GM23338 (cell line): ENCODE measurements at regions not wholly inside any gene's neighbourhood (a gene's known extent, or its start where the extent isn't known, plus 50 kb on each side); places are given as distances from the start of the nearest gene placed in this dataset.
A peak's percentile ranks its signal among the peaks of the same experiment; 100 is the strongest.

Source experiments
- ATAC-seq: fragments of 200-7000 bp; cut with Tn5 transposase; 3 replicates; pipeline ENCODE4 v1.9.1; 2020
- DNase-seq: peaks from one replicate; pipeline ENCODE4 v3.0.0-alpha.2; 2015; ENCODE audit warnings: low spot score
- H2AFZ ChIP-seq: fragments of 200-600 bp; sonication (generic); 2 replicates; pipeline ENCODE4 v1.8.0; 2016; ENCODE audit warnings: antibody characterized with exemption, mild to moderate bottlenecking, moderate library complexity
- H3F3A ChIP-seq: fragments of 200-600 bp; sonication (generic); replicated peaks from 2 replicates; pipeline ENCODE4 v1.8.0; 2017; ENCODE audit warnings: antibody characterized with exemption, mixed run types, low read depth
- H3K27ac ChIP-seq: fragments of 200-600 bp; sonication (generic); 2 replicates; pipeline ENCODE4 v1.6.1; 2016; ENCODE audit warnings: low read depth
- H3K27me3 ChIP-seq: fragments of 200-600 bp; sonication (generic); 2 replicates; pipeline ENCODE4 v1.8.0; 2016; ENCODE audit warnings: mild to moderate bottlenecking, mixed run types, moderate library complexity; ENCODE audit not compliant: insufficient read depth
- H3K36me3 ChIP-seq: fragments of 200-600 bp; sonication (generic); 2 replicates; pipeline ENCODE4 v1.8.0; 2016; ENCODE audit warnings: mild to moderate bottlenecking; ENCODE audit not compliant: insufficient read depth
- H3K4me1 ChIP-seq: fragments of 200-600 bp; sonication (generic); 2 replicates; pipeline ENCODE4 v1.8.0; 2016; ENCODE audit warnings: mild to moderate bottlenecking, moderate library complexity; ENCODE audit not compliant: insufficient read depth
- H3K4me2 ChIP-seq: fragments of 200-600 bp; sonication (generic); 2 replicates; pipeline ENCODE4 v1.7.1; 2017; ENCODE audit warnings: mixed run types
- H3K4me3 ChIP-seq: fragments of 200-600 bp; sonication (generic); 2 replicates; pipeline ENCODE4 v1.6.1; 2016; ENCODE audit warnings: mixed run types
- H3K79me2 ChIP-seq: fragments of 200-600 bp; sonication (generic); replicated peaks from 2 replicates; pipeline ENCODE4 v1.8.0; 2017; ENCODE audit warnings: mild to moderate bottlenecking; ENCODE audit not compliant: insufficient read depth
- H3K9me2 ChIP-seq: fragments of 200-600 bp; sonication (generic); 2 replicates; pipeline ENCODE4 v1.8.0; 2017; ENCODE audit not compliant: insufficient read depth
- H4K20me1 ChIP-seq: fragments of 200-600 bp; sonication (generic); replicated peaks from 2 replicates; pipeline ENCODE4 v1.8.0; 2017; ENCODE audit warnings: mild to moderate bottlenecking; ENCODE audit not compliant: insufficient read depth
- H3K27ac Mint-ChIP-seq: 2 replicates; pipeline ENCODE4 v1.8.0; 2020; ENCODE audit warnings: inconsistent platforms, mild to moderate bottlenecking, moderate library complexity, mixed read lengths
- H3K27me3 Mint-ChIP-seq: 3 replicates; pipeline ENCODE4 v1.8.0; 2022; ENCODE audit warnings: low read depth, mild to moderate bottlenecking, moderate library complexity, mixed read lengths, inconsistent platforms; ENCODE audit not compliant: insufficient read depth, poor library complexity
- H3K36me3 Mint-ChIP-seq: 3 replicates; pipeline ENCODE4 v1.8.0; 2021; ENCODE audit warnings: low read depth, mild to moderate bottlenecking, inconsistent platforms, moderate library complexity, mixed read lengths
- H3K4me1 Mint-ChIP-seq: 3 replicates; pipeline ENCODE4 v1.8.0; 2020; ENCODE audit warnings: mild to moderate bottlenecking, inconsistent platforms, mixed read lengths
- H3K4me3 Mint-ChIP-seq: 3 replicates; pipeline ENCODE4 v1.8.0; 2021; ENCODE audit warnings: moderate library complexity, mild to moderate bottlenecking, inconsistent platforms, mixed read lengths
- H3K9me3 Mint-ChIP-seq: 3 replicates; pipeline ENCODE4 v1.8.0; 2020; ENCODE audit warnings: moderate library complexity, mild to moderate bottlenecking, inconsistent platforms, mixed read lengths
- CREB1 ChIP-seq: fragments of 250-450 bp; sonication (Bioruptor Pico); IDR thresholded peaks from 2 replicates; pipeline ENCODE4 v1.5.0; 2020; ENCODE audit warnings: low read depth, mild to moderate bottlenecking, moderate library complexity
- CTCF ChIP-seq, 2 experiments: fragments of 200-600 bp in 1 of 2; sonication (generic) in 1 of 2; conservative IDR thresholded peaks; 2 replicates each; pipeline versions ENCODE4 v1.5.1 to v1.6.1; 2016 to 2017; ENCODE audit warnings: antibody characterized with exemption in 2 of 2, low read depth in 2 of 2, mild to moderate bottlenecking in 2 of 2, moderate library complexity in 1 of 2
- EZH2 ChIP-seq: fragments of 200-600 bp; sonication (generic); IDR thresholded peaks from one replicate; pipeline ENCODE4 v1.8.0; 2017; ENCODE audit warnings: antibody characterized with exemption, mild to moderate bottlenecking, low read depth; ENCODE audit not compliant: unreplicated experiment
- EZH2phosphoT487 ChIP-seq: fragments of 200-600 bp; sonication (generic); IDR thresholded peaks from one replicate; pipeline ENCODE4 v1.8.1; 2018; ENCODE audit warnings: antibody characterized with exemption; ENCODE audit not compliant: unreplicated experiment
- JUNB ChIP-seq: IDR thresholded peaks from one replicate; pipeline ENCODE4 v1.6.1; 2016; ENCODE audit warnings: antibody characterized with exemption; ENCODE audit not compliant: unreplicated experiment
- NANOG ChIP-seq: IDR thresholded peaks from 2 replicates; pipeline ENCODE4 v1.6.1; 2016; ENCODE audit warnings: antibody characterized with exemption, borderline replicate concordance
- POLR2AphosphoS5 ChIP-seq: IDR thresholded peaks from 2 replicates; pipeline ENCODE4 v1.6.1; 2016; ENCODE audit warnings: antibody characterized with exemption, low read depth
- REST ChIP-seq: IDR thresholded peaks from one replicate; pipeline ENCODE4 v1.6.1; 2018; ENCODE audit warnings: antibody characterized with exemption; ENCODE audit not compliant: unreplicated experiment
- STAT1 ChIP-seq: IDR thresholded peaks from one replicate; pipeline ENCODE4 v1.6.1; 2016; ENCODE audit warnings: antibody characterized with exemption; ENCODE audit not compliant: unreplicated experiment
- ZNF114 ChIP-seq: fragments of 250-450 bp; sonication (Bioruptor Pico); IDR thresholded peaks from 2 replicates; pipeline ENCODE4 v1.5.0; 2020; ENCODE audit warnings: mild to moderate bottlenecking, moderate library complexity
- ZNF331 ChIP-seq: fragments of 250-450 bp; sonication (Bioruptor Pico); IDR thresholded peaks from 2 replicates; pipeline ENCODE4 v1.5.0; 2020; ENCODE audit warnings: low read depth, mild to moderate bottlenecking, moderate library complexity
- TF ChIP-seq, protein P1 (sequence below): fragments of 250-450 bp; sonication (Bioruptor Pico); IDR thresholded peaks from 2 replicates; pipeline ENCODE4 v1.5.0; 2020; ENCODE audit warnings: mild to moderate bottlenecking, moderate library complexity
- TF ChIP-seq, protein P2 (sequence below): IDR thresholded peaks from 2 replicates; pipeline ENCODE4 v1.6.1; 2016; ENCODE audit warnings: antibody characterized with exemption

GRCh38 chr14:94689985-94690400 lies 77.8 kb downstream of the SERPINA3 start:
- Mint-ChIP-seq H3K9me3 (no peaks in the 10 kb centered on the region), H3K4me3 (peak overlapping the region; percentile 27; the same call in 2 of the 3 replicates), H3K27ac (no peak overlapping the region), H3K27me3 (peaks cover 21% of the 10 kb centered on the region), H3K4me1 (peaks cover 16% of the 10 kb centered on the region), H3K36me3 (no peaks in the 10 kb centered on the region)
- DNase-seq (no peak), ATAC-seq (peak; percentile 37)
- no peaks in the 10 kb centered on the region for H3F3A ChIP-seq
- peak overlapping the region; percentile 25; the same call in 1 of the 2 replicates for H3K4me3 ChIP-seq
- peaks cover 9% of the 10 kb centered on the region; the same call in 1 of the 2 replicates for H3K27me3 ChIP-seq
- TF ChIP-seq REST (no peak), EZH2 (no peak), EZH2phosphoT487 (no peak), CTCF (conservative IDR thresholded peaks at IDR 0.05; ENCODE audit: low read depth in 2 of 2) (no peak), STAT1 (no peak), ZNF331 (CRISPR knock-in tag) (no peak), CREB1 (CRISPR knock-in tag) (no peak), ZNF114 (CRISPR knock-in tag) (no peak), JUNB (no peak), NANOG (no peak), POLR2AphosphoS5 (no peak)
- TF ChIP-seq, protein P1, sequence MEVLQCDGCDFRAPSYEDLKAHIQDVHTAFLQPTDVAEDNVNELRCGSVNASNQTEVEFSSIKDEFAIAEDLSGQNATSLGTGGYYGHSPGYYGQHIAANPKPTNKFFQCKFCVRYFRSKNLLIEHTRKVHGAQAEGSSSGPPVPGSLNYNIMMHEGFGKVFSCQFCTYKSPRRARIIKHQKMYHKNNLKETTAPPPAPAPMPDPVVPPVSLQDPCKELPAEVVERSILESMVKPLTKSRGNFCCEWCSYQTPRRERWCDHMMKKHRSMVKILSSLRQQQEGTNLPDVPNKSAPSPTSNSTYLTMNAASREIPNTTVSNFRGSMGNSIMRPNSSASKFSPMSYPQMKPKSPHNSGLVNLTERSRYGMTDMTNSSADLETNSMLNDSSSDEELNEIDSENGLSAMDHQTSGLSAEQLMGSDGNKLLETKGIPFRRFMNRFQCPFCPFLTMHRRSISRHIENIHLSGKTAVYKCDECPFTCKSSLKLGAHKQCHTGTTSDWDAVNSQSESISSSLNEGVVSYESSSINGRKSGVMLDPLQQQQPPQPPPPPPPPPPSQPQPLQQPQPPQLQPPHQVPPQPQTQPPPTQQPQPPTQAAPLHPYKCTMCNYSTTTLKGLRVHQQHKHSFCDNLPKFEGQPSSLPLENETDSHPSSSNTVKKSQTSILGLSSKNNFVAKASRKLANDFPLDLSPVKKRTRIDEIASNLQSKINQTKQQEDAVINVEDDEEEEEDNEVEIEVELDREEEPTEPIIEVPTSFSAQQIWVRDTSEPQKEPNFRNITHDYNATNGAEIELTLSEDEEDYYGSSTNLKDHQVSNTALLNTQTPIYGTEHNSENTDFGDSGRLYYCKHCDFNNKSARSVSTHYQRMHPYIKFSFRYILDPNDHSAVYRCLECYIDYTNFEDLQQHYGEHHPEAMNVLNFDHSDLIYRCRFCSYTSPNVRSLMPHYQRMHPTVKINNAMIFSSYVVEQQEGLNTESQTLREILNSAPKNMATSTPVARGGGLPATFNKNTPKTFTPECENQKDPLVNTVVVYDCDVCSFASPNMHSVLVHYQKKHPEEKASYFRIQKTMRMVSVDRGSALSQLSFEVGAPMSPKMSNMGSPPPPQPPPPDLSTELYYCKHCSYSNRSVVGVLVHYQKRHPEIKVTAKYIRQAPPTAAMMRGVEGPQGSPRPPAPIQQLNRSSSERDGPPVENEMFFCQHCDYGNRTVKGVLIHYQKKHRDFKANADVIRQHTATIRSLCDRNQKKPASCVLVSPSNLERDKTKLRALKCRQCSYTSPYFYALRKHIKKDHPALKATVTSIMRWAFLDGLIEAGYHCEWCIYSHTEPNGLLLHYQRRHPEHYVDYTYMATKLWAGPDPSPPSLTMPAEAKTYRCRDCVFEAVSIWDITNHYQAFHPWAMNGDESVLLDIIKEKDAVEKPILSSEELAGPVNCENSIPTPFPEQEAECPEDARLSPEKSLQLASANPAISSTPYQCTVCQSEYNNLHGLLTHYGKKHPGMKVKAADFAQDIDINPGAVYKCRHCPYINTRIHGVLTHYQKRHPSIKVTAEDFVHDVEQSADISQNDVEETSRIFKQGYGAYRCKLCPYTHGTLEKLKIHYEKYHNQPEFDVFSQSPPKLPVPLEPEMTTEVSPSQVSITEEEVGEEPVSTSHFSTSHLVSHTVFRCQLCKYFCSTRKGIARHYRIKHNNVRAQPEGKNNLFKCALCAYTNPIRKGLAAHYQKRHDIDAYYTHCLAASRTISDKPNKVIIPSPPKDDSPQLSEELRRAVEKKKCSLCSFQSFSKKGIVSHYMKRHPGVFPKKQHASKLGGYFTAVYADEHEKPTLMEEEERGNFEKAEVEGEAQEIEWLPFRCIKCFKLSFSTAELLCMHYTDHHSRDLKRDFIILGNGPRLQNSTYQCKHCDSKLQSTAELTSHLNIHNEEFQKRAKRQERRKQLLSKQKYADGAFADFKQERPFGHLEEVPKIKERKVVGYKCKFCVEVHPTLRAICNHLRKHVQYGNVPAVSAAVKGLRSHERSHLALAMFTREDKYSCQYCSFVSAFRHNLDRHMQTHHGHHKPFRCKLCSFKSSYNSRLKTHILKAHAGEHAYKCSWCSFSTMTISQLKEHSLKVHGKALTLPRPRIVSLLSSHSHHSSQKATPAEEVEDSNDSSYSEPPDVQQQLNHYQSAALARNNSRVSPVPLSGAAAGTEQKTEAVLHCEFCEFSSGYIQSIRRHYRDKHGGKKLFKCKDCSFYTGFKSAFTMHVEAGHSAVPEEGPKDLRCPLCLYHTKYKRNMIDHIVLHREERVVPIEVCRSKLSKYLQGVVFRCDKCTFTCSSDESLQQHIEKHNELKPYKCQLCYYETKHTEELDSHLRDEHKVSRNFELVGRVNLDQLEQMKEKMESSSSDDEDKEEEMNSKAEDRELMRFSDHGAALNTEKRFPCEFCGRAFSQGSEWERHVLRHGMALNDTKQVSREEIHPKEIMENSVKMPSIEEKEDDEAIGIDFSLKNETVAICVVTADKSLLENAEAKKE (CRISPR knock-in tag) = no peak
- TF ChIP-seq, protein P2, sequence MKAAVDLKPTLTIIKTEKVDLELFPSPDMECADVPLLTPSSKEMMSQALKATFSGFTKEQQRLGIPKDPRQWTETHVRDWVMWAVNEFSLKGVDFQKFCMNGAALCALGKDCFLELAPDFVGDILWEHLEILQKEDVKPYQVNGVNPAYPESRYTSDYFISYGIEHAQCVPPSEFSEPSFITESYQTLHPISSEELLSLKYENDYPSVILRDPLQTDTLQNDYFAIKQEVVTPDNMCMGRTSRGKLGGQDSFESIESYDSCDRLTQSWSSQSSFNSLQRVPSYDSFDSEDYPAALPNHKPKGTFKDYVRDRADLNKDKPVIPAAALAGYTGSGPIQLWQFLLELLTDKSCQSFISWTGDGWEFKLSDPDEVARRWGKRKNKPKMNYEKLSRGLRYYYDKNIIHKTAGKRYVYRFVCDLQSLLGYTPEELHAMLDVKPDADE = no peak
- H4K20me1 ChIP-seq = no peaks in the 10 kb centered on the region
- no peaks in the 10 kb centered on the region for H3K36me3 ChIP-seq
- peak overlapping the region; percentile 99 for H2AFZ ChIP-seq
- no peaks in the 10 kb centered on the region for H3K79me2 ChIP-seq
- H3K9me2 ChIP-seq = no peaks in the 10 kb centered on the region
- H3K4me2 ChIP-seq = peak overlapping the region; percentile 69
- H3K4me1 ChIP-seq = peaks cover 8% of the 10 kb centered on the region
- no peak overlapping the region for H3K27ac ChIP-seq
